ENCODE measurements at regions not wholly inside any gene's neighbourhood (a gene's known extent, or its start where the extent isn't known, plus 50 kb on each side); places are given as distances from the start of the nearest gene placed in this dataset.
"Not testable (repeated sequence)": the region's sequence is repeated elsewhere in the genome, so short reads cannot be mapped to it uniquely, and the experiment has no call there.

DNA sequence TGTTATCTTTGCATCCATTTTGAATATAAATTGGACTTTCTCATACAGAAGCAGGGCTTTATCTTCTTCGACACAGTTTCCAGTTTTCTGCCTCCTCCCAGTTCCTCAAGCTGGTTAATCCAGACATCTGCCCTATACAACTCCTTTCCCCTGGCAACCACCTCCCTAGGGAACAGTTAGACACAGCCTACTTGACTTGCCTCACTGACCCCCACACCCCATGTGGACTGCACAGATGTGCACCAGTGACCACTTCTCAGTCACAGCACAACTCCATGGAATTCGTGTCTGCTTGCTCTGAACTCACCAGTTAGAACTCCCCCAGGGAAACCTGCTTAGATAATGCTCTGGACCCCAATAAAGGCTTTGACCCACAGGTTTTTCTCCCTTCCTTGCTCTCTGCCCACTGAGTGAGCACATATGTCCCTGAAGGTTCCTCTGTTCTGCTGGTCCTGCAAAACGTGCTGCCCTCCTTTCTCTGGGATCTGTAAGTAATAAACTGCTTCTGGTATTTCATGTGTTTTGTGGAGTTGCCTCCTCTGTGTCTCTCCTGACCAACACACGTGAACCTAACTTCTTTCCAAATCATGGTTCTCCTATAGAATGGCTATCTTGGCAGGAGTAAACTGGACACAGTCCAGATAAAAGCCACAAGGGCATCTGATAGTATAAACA, 351.2 kb downstream of the CD83 start:
- DNase-seq: peak; percentile 24

DNA sequence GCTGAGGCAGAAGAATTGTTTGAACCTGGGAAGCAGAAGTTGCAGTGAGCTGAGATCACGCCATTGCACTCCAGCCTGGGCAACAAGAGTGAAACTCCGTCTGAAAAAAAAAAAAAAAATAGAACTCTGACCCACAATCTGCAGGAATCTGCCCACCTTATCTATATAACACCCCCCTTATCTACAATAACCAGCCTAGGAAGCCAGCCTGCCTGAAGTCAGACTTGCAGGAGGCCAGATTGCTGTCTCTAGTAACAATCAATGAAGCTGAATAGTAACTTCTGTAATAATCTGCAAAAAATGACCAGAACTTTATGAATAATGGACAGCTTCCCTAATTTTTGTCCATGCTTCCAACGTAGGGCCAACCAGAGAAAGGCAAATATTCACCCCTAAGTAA, 352.5 kb downstream of the CD83 start:
- no peak for DNase-seq

DNA sequence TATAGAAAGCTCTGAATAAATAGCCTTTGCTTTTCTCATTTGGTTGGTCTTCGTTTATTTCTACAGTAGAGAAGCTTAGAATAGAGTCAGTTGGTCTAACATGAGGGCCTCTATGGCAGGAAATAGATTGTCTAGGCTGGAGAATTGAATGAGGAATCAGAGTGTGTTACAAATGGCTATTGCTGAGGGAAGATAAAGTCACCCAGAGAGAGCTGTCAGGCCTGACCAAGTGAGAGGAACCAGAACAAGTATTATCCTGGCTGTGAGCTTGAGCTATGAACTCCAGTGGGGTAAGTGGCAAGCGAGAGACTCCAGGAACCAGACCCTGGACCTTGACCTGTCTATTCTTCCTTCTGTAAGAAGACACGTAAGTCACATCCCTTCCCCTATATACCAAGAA, 353.1 kb downstream of the CD83 start:
- no peak for DNase-seq

DNA sequence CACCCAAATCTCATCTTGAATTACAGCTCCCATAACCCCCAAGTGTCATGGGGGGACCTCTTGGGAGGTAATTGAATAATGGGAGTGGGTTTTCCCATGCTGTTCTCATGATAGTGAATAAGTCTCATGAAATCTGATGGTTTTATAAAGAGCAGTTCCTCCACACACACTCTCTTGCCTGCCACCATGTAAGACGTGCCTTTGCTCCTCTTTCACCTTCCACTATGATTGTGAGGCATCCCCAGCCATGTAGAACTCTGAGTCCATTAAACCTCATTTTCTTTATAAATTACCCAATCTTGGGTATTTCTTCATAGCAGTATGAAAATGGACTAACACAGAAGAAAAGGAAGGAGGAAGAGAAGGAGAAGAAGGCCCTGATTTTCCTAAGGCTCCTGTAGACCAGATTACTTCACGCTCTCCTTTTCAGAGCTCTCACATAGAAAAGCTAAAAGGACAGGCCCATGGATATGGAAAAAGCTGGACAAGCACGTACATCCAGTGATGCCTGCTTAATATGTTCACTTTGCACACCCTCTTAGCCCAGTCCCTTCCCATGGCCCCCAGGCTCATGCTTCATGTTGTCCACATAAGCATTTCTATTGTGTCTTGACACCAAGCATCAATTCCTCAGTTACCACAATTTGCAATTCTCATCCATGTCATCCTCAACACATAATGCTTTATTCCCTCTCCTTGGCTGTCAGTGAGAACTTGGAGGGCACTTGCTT, 354.8 kb downstream of the CD83 start:
- no peak for DNase-seq

DNA sequence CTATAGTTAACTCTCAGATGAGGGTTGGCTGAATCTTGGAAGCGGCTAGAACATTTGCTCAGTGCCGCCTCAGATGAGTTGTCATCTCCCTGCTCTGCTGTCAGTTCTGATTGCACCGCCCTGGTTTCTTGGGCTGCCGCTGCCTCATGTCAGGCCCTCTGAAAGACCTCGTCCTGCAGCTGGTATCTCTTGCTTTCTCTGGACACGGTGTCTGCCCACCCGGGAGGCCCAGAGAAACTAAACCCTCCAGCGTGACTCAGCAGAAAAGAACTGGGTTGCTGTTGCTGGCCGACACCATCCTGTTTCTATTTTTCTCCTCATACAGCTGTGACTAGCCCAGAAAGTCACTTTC, 355.4 kb downstream of the CD83 start:
- no peak for DNase-seq

DNA sequence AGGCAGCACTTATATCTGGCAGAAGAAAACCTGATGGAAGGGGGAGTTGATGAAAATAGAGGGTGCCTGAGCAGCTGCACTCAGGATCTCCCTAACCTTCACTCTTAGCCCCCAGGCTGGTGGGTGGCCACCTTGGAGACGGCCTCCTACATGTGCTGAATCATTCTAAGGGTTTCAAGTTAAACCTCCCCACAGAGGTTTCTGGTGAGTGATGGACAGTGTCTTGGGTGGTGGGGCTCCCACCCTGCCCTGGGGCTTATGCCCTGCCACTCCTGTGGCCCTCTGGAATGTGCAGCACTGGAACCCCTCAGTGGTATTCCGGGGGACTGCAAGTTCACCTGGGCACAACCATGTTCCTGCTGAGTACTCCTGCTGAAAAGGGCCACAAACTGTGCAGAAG, 357.2 kb downstream of the CD83 start:
- no peak for DNase-seq

DNA sequence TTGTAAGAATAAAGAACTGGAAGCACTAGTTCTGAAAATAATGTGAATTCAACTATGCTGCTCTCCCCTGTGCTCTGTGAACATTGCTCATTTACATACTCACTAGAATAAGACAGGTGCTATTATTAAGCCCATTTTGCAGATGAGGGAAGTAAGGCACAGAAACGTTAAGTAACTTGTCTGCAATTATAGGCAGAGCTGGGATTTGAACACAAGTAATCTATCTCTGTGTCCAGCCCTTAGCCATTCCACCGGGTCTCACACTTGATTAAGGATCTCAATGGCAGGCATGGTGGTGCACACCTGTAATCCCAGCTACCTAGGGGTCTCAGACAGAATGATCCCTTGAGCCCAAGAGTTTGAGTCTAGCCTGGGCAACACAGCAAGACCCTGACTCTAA, 357.7 kb downstream of the CD83 start:
- DNase-seq: no peak

DNA sequence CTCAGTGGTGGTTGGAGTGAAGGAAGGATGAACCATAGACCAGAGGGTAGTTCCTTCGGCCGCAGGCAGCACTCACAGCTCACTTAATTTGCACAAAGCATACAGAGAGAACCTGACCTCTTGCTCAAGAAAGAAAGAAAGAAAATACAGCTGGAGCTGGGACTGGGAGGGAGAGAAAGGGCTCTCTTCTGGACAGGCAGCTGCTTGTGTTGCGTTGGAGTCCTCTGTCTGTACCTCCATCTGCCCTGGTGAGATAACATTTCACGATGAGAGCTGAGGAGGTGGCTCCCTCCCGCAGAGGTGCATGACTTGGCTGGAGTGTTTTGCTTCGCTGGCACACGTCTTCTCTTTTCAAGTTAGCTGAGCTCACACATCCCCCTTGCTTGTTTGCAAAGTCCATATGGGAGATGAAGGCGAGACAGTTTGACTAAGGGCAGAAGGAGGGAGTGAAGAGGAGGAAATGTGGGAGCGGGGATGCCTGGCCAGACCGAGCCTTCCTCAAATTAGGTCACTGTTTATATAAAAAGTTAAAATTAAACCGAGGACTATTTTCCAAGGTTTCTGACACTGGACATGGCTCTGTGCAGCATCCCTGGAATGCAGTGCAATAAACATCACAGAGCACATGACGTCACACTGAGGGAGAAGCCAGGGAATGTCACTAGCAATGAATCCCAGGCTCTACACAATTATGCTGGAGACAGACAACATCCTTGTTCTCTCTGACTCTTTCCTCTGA, 359.4 kb downstream of the CD83 start:
- DNase-seq: peak; percentile 92

DNA sequence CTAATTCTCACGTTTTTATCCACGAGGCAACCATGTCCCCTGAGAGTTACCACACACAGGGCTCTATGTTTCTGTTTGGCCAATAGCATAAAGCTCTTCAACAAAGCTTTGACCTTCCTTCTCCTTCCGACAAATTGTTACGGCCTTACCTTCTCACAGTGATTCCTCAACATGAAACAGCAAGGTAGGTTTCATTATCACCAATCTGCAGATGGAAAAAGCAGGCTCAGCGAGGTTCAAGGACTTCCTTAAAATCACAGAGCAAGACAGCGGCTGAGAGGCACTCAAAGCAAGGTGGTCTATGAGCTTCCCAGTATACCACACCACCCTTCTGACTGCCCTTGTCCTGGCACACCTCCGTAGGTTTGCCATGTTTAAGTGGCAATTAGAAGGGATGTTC, 360.0 kb downstream of the CD83 start:
- DNase-seq: no peak

DNA sequence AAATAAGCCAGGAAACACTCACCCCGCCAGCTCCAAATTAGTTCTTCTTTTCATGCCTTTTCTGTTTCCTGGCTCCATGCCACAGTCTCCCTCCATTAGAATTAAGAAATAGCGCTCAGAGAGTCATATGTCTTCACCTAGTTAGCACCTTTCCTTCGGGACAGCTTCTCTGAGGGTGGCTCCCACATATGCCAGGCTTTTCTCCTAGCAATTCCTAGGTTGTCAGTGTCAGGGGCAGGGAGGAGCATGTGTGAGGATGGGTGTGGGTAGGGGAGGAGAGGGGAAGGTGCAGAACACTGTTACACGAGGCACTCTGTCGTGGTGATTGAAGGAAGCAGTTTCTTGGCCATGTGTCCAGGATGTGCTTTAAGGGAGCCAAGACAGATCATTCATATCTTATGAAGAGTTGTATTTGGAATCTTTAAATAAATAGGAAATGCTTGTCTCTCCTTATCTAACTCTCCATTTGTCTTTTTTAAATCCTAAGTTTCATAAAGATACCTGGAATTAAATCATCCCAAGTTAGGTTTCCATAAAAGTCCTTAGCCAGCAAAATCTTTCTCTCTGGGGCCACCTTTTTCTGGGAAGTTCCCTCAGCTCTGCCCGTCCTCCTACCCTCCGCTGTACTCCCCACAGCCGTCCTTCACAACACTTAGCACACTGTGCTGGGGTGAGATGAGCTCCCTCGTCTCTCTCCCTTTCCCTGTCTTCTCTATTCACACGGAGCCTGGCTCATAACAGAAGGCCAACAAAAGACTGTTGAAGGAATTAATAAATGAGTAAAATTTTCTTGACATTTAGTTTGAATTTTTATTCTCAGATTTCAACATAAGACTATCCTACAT, 361.0 kb downstream of the CD83 start:
- no peak for DNase-seq

DNA sequence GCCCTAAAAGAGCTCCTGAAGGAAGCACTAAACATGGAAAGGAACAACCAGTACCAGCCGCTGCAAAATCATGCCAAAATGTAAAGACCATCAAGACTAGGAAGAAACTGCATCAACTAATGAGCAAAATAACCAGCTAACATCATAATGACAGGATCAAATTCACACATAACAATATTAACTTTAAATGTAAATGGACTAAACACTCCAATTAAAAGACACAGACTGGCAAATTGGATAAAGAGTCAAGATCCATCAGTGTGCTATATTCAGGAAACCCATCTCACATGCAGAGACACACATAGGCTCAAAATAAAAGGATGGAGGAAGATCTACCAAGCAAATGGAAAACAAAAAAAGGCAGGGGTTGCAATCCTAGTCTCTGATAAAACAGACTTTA, 364.4 kb downstream of the CD83 start:
- not testable (repeated sequence) for DNase-seq

DNA sequence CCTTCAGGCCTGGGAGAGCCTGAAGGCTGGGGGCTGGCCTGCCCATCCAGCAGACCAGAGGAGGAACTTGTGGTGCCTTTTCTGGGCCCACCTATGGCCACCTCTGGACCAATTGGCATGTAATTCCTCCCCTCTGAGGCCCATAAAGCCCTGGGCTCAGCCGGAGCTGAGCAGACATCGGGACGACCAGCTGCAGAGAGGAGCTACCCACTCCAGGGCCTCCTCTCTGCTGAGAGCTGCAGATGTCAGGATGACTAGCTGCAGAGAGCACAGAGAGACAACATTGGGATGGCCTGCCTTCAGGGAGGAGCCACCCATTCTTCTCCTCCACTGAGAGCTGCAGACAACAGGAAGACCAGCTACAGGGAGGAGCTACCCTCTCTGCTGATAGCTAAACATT, 370.1 kb downstream of the CD83 start:
- DNase-seq: no peak

DNA sequence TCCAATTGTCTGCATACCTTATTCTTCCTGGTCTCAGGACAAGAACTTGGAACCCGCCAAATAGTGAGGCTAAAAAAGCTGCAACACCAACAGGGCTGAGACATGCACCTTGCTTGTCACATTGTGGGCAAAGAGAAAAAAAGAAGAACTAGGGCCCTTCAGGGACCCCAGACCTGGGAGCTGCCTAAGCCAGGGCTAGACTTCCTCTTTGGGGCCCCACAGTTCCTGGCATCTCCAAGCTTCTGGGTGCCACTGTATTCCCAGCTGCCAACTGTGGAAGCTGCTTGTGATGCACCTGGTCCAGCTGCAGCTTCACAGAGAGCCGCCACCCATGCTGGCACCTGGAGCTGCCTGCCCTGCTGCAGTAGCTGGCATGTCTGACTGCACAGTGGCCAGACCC, 370.6 kb downstream of the CD83 start:
- DNase-seq: no peak

DNA sequence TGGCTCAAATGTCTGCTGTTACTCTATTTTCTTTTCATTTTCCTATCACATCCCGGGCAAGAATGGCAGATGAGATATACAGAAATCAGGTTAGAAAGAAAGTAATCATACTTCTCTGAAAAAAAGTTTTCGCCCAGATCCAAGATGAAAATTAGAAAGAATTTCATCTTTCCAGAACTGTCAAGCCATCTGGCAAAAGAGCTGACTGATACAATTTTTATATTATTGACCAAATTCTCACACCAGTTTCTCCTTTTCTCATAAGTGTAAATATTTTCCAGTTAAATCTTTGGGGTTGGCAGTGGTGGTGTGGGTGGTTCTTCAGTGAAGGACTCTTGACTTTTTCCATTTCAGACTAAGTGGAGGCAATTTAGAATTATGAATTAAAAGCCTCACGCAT, 371.9 kb downstream of the CD83 start:
- no peak for DNase-seq

DNA sequence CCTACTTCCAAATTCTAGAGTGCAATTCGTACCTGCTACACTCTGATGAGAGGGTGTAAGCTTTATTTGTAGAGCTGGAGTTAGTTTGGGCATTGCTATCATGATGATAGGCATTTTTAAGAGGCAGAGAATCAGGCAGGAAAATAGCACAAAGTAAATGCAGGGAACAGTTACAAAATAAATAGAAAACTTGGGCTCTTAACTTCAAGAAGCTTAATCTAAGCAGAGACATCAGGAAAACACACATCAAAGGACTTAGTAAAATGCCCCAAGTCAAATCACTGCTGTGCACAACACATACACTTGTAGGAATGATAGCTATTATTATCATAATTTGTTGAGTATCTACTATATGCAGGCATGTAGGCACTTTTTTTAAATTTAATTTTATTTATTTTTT, 381.2 kb downstream of the CD83 start:
- no peak for DNase-seq

DNA sequence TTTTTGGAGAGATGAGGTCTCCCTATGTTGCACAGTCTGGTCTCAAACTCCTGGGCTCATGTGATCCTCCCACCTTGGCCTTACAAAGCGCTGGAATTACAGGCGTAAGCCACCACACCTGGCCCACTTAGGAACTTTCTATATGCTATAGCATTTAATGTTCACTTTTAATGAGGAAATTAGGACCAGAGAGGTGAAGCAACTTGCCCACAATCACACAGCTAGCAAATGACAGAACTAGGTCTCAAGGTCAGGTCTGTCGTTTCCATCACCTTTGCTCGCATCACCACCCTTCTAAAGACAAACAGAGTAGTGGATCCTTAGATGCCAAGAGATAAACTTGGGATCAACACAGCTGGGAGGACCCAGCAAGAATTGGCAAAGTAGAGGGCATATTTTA, 381.7 kb downstream of the CD83 start:
- DNase-seq: no peak

DNA sequence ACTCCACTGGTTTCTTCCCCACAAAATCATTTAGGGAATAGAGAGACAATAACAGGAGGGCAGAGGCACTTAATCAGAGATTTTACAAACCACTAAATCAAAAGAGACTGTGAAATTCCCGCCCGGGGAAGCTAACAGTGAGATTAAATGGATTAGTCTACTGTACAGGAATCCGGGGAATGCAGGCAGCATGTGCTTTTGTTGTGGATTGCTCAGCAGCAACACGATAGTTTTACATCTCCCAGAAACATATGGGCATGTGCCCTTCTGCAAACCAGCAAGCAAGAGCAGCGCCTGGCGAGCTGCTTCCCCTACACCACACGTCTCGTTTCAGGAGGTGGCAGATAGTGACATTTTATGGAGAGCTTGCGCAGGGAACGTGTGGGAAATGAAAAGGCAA, 382.3 kb downstream of the CD83 start:
- peak; percentile 42 for DNase-seq

DNA sequence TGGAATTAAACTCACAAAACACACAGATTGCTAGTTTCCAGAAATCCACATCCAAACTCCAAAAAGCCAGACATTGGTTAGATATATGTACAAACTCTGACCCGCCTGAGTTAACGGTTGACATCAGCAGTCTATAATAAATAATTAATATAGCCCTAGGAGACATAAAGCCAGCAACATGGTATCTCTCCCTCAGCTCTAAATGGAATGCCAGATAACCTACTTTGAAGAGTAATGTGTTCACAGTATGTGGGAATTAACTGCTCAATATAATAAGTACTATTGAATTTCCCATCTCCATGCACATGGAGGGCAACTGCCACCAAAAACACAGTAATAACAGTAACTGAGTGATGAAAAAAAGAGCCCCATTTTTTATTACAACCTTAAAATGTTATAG, 383.2 kb downstream of the CD83 start:
- DNase-seq: no peak

DNA sequence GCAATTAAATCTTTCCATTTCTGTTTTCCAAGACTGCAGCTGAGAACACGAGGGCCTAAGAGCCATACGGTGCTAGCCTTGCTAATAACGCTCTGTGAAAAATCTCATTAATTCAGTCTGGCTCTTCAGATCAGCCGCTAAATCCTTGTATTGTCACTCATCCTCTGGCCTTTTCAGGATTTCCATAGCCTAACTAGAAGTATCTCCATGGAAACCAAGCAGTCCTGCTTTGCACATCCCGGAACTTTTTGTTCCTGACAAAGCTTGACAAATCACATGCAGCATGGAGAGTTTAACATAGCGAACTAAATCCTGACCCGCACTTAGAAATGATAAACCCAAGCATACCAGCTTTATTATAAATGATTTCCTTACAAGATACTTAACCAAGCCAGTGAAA, 383.7 kb downstream of the CD83 start:
- DNase-seq: no peak

DNA sequence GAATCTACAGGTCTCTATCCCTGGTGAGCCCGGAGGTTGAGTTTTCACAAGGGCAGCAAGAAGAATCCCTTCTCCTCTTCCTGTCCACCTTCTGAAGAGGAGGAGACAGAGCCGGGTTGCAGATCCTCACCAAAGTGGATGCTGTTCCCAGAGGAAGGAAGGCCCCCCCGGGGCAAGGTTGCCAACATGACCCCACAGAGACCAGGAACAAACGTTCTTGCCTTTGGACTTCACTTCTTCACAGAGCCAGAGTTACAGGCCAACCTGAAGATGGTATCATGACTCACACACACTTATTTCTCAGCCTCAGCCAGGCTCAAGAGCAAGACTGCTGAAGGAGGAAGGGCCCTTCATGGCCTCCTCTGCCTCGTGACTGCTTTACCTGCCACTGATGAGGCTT, 384.3 kb downstream of the CD83 start:
- DNase-seq: no peak

DNA sequence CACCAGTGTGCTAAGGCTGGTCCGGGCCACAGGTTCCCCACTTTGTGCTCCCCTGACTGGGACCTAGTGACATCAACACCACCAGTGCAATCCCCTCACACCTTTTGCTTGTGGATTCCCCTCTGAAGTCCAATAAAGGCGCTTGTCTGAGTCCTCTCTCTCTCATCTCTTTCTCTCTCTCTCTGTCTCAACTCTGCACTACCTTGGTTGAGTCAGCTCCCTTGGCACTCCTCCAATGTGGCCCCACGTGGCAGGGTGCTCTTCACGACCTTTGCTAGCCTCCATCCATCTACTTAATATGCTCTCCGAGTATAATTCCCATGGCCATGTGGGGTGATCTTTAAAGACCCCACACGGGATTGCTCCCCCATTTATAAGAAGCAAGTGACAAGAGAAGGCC, 385.0 kb downstream of the CD83 start:
- no peak for DNase-seq

DNA sequence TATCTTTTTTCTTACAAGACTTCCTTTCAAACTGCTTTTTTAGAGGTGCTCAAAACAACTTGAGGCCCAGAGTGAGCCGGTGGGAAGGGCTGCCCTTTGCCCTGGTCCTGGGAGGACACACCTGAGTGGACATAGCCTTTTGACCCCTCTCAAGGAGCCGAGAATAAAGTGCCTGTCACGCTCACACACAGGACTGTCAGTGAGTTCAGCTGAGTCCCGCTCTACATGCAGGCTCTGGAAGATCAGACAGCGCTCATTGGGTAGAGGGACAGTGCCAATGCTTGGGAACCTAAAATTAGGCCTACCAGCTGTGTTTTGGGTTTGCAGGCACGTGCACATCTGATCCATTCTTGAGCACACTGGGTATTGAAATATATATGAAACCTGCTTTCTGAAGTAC, 387.8 kb downstream of the CD83 start:
- DNase-seq: no peak

DNA sequence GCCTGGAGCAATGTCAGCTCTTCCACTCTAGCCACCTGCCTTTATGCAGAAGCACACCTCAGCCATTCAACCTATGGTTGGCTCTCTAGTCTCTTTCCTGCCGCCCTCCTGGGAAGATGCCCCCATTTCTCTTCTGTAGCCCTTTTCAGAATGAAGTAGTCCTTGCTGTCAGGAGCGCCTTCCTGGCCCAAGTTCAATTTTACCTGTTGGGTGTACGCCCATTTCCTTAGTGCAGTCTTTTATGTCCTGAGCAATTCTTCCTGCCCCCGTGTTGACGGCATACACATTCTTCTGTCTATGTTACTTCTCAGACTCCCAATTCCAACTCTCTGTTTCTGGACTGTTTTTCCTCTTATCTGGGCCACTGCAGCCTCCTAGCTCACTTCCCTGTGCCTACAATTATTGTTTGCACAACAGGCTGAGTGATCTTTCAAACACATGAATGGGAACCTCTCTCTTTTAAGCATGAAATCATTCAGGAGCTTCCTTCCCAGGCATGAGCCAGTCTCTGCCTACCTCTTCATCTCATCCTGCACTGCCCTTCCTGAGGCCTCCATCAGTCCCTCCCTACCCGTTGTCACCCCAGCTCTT, 389.2 kb downstream of the CD83 start:
- no peak for DNase-seq
